ENCODE measurements at regions not wholly inside any gene's neighbourhood (a gene's known extent, or its start where the extent isn't known, plus 50 kb on each side); places are given as distances from the start of the nearest gene placed in this dataset.

DNA sequence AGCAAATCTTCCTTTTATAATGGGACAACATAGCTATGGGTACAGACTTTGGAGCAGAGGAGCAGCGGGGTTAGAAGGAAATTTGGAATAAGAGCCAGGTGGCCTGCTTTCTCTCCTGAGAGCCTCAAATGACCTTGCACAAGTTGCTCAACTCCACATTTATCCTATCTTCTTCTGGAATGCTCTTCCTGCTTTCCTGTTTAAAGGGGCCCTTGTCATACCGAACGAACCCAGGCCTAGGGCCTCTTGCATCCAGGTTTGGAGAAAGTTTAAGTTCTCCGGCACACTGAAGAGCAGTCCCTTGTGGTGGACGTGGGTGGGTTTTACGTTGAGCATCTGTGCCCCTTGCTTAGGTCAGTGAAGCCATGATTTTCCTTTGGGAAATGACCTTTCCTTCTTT, 197.9 kb upstream of the NR3C1 start:
- TF ChIP-seq, protein P1, sequence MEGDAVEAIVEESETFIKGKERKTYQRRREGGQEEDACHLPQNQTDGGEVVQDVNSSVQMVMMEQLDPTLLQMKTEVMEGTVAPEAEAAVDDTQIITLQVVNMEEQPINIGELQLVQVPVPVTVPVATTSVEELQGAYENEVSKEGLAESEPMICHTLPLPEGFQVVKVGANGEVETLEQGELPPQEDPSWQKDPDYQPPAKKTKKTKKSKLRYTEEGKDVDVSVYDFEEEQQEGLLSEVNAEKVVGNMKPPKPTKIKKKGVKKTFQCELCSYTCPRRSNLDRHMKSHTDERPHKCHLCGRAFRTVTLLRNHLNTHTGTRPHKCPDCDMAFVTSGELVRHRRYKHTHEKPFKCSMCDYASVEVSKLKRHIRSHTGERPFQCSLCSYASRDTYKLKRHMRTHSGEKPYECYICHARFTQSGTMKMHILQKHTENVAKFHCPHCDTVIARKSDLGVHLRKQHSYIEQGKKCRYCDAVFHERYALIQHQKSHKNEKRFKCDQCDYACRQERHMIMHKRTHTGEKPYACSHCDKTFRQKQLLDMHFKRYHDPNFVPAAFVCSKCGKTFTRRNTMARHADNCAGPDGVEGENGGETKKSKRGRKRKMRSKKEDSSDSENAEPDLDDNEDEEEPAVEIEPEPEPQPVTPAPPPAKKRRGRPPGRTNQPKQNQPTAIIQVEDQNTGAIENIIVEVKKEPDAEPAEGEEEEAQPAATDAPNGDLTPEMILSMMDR (IDR thresholded peaks at IDR 0.05): no peak
- TF ChIP-seq POLR2AphosphoS5 (IDR thresholded peaks at IDR 0.05; ENCODE audit: low read depth, low read length): no peak
